Activated T-cell treated with anti-CD3 and anti-CD28 coated beads, Interleukin-2, amount 50 U/mL, for 24 hours (primary cell): ENCODE measurements at regions not wholly inside any gene's neighbourhood (a gene's known extent, or its start where the extent isn't known, plus 50 kb on each side); places are given as distances from the start of the nearest gene placed in this dataset.
"Not testable (repeated sequence)": the region's sequence is repeated elsewhere in the genome, so short reads cannot be mapped to it uniquely, and the experiment has no call there.

ENCODE experiments used
- DNase-seq: peaks from one replicate; pipeline ENCODE4 v3.0.0-alpha.2; 2020
- H3K27ac Mint-ChIP-seq: 2 replicates; pipeline ENCODE4 v1.8.0; 2020; ENCODE audit warnings: mild to moderate bottlenecking, mixed read lengths
- H3K27me3 Mint-ChIP-seq: 2 replicates; pipeline ENCODE4 v1.8.0; 2020; ENCODE audit warnings: mixed read lengths
- H3K36me3 Mint-ChIP-seq: 2 replicates; pipeline ENCODE4 v1.8.0; 2020; ENCODE audit warnings: low read depth, mixed read lengths
- H3K4me1 Mint-ChIP-seq: 2 replicates; pipeline ENCODE4 v1.8.0; 2020; ENCODE audit warnings: low read depth, mixed read lengths
- H3K4me3 Mint-ChIP-seq: 2 replicates; pipeline ENCODE4 v1.8.0; 2020; ENCODE audit warnings: mild to moderate bottlenecking, moderate library complexity, mixed read lengths
- H3K9me3 Mint-ChIP-seq: 2 replicates; pipeline ENCODE4 v1.8.0; 2020; ENCODE audit warnings: mixed read lengths

GRCh38 chr2:111466744-111467143, 346.0 kb downstream of the BCL2L11 start:
- not testable (repeated sequence) for H3K27me3 Mint-ChIP-seq, DNase-seq, H3K27ac Mint-ChIP-seq

GRCh38 chr2:111470924-111471323, 350.2 kb downstream of the BCL2L11 start:
- Mint-ChIP-seq H3K36me3 (peaks cover 17% of the 10 kb centered on the region), H3K4me1 (peaks cover 26% of the 10 kb centered on the region)
- not testable (repeated sequence) for H3K27me3 Mint-ChIP-seq, H3K4me3 Mint-ChIP-seq, H3K9me3 Mint-ChIP-seq, H3K27ac Mint-ChIP-seq, DNase-seq

More at GRCh38 chr2:111466744-111467143, 346.0 kb downstream of the BCL2L11 start:
- H3K36me3 Mint-ChIP-seq, H3K9me3 Mint-ChIP-seq, H3K4me3 Mint-ChIP-seq: not testable (repeated sequence)
- H3K4me1 Mint-ChIP-seq: peaks cover 29% of the 10 kb centered on the region

- not testable (repeated sequence) for H3K9me3 Mint-ChIP-seq, H3K4me3 Mint-ChIP-seq
Observed at GRCh38 chr2:111471791-111472530, 351.2 kb downstream of the BCL2L11 start.

GRCh38 chr2:111472844-111473403, 352.2 kb downstream of the BCL2L11 start:
- not testable (repeated sequence) for H3K4me3 Mint-ChIP-seq, H3K9me3 Mint-ChIP-seq, H3K27me3 Mint-ChIP-seq, DNase-seq
- H3K4me1 Mint-ChIP-seq: peaks cover 17% of the 10 kb centered on the region
- peaks cover 17% of the 10 kb centered on the region for H3K36me3 Mint-ChIP-seq
- H3K27ac Mint-ChIP-seq: peak overlapping the region; percentile 12

More at GRCh38 chr2:111471791-111472530, 351.2 kb downstream of the BCL2L11 start:
- not testable (repeated sequence) for H3K27me3 Mint-ChIP-seq, H3K27ac Mint-ChIP-seq, DNase-seq
- Mint-ChIP-seq H3K4me1 (peaks cover 21% of the 10 kb centered on the region), H3K36me3 (peaks cover 17% of the 10 kb centered on the region)

GRCh38 chr2:111473522-111473921, 352.8 kb downstream of the BCL2L11 start:
- not testable (repeated sequence) for H3K27me3 Mint-ChIP-seq, H3K9me3 Mint-ChIP-seq, H3K4me3 Mint-ChIP-seq, DNase-seq
- Mint-ChIP-seq H3K36me3 (peaks cover 17% of the 10 kb centered on the region), H3K4me1 (peaks cover 17% of the 10 kb centered on the region), H3K27ac (peak overlapping the region; percentile 12)

GRCh38 chr2:111474198-111474705, 353.5 kb downstream of the BCL2L11 start:
- Mint-ChIP-seq H3K36me3 (peaks cover 20% of the 10 kb centered on the region), H3K4me1 (peaks cover 22% of the 10 kb centered on the region)
- not testable (repeated sequence) for H3K27ac Mint-ChIP-seq, H3K4me3 Mint-ChIP-seq, DNase-seq, H3K27me3 Mint-ChIP-seq, H3K9me3 Mint-ChIP-seq

GRCh38 chr2:111478335-111478734, 357.6 kb downstream of the BCL2L11 start:
- Mint-ChIP-seq H3K4me3 (peak overlapping the region; percentile 72), H3K36me3 (peaks cover 14% of the 10 kb centered on the region), H3K4me1 (peaks cover 43% of the 10 kb centered on the region), H3K27ac (peak overlapping the region; percentile 95)
- not testable (repeated sequence) for H3K9me3 Mint-ChIP-seq, DNase-seq, H3K27me3 Mint-ChIP-seq

- H3K4me3 Mint-ChIP-seq: peak overlapping the region; percentile 72
- H3K36me3 Mint-ChIP-seq: peaks cover 14% of the 10 kb centered on the region
- H3K4me1 Mint-ChIP-seq: peaks cover 42% of the 10 kb centered on the region
- H3K27me3 Mint-ChIP-seq, H3K9me3 Mint-ChIP-seq: not testable (repeated sequence)
- peak overlapping the region; percentile 95 for H3K27ac Mint-ChIP-seq
- peak; percentile 69 for DNase-seq
Observed at GRCh38 chr2:111478871-111479318, 358.2 kb downstream of the BCL2L11 start.

GRCh38 chr2:111480016-111480625, 359.4 kb downstream of the BCL2L11 start:
- H3K36me3 Mint-ChIP-seq: peaks cover 14% of the 10 kb centered on the region
- DNase-seq, H3K27me3 Mint-ChIP-seq, H3K9me3 Mint-ChIP-seq: not testable (repeated sequence)
- peaks cover 39% of the 10 kb centered on the region for H3K4me1 Mint-ChIP-seq
- H3K4me3 Mint-ChIP-seq: peak overlapping the region; percentile 72
- H3K27ac Mint-ChIP-seq: peak overlapping the region; percentile 95

GRCh38 chr2:111480633-111481032, 359.9 kb downstream of the BCL2L11 start:
- H3K4me3 Mint-ChIP-seq: peak overlapping the region; percentile 72
- not testable (repeated sequence) for H3K9me3 Mint-ChIP-seq, H3K27me3 Mint-ChIP-seq, DNase-seq
- H3K27ac Mint-ChIP-seq: peak overlapping the region; percentile 95
- H3K4me1 Mint-ChIP-seq: peaks cover 42% of the 10 kb centered on the region
- H3K36me3 Mint-ChIP-seq: peaks cover 14% of the 10 kb centered on the region

- peak overlapping the region; percentile 47 for H3K27ac Mint-ChIP-seq
- H3K4me3 Mint-ChIP-seq, DNase-seq, H3K27me3 Mint-ChIP-seq, H3K9me3 Mint-ChIP-seq: not testable (repeated sequence)
- peaks cover 44% of the 10 kb centered on the region for H3K4me1 Mint-ChIP-seq
- H3K36me3 Mint-ChIP-seq: peaks cover 14% of the 10 kb centered on the region
Observed at GRCh38 chr2:111481219-111481618, 360.5 kb downstream of the BCL2L11 start.

GRCh38 chr2:111482987-111483679, 362.4 kb downstream of the BCL2L11 start:
- H3K4me3 Mint-ChIP-seq, H3K9me3 Mint-ChIP-seq, H3K27me3 Mint-ChIP-seq: not testable (repeated sequence)
- H3K4me1 Mint-ChIP-seq: peaks cover 44% of the 10 kb centered on the region
- peaks cover 14% of the 10 kb centered on the region for H3K36me3 Mint-ChIP-seq
- peak; percentile 53 for DNase-seq
- H3K27ac Mint-ChIP-seq: peak overlapping the region; percentile 84

GRCh38 chr2:111484097-111484496, 363.4 kb downstream of the BCL2L11 start:
- H3K4me1 Mint-ChIP-seq: peaks cover 42% of the 10 kb centered on the region
- not testable (repeated sequence) for H3K9me3 Mint-ChIP-seq, H3K4me3 Mint-ChIP-seq, H3K27ac Mint-ChIP-seq, H3K27me3 Mint-ChIP-seq, DNase-seq
- peaks cover 11% of the 10 kb centered on the region for H3K36me3 Mint-ChIP-seq

- not testable (repeated sequence) for H3K27ac Mint-ChIP-seq, H3K36me3 Mint-ChIP-seq, H3K9me3 Mint-ChIP-seq, H3K4me3 Mint-ChIP-seq, DNase-seq, H3K27me3 Mint-ChIP-seq
- H3K4me1 Mint-ChIP-seq: peaks cover 31% of the 10 kb centered on the region
Observed at GRCh38 chr2:111485895-111486294, 365.2 kb downstream of the BCL2L11 start.
